Aorta (tissue), 5 donors: ENCODE measurements at regions not wholly inside any gene's neighbourhood (a gene's known extent, or its start where the extent isn't known, plus 50 kb on each side); places are given as distances from the start of the nearest gene placed in this dataset.
"Not testable (repeated sequence)": the region's sequence is repeated elsewhere in the genome, so short reads cannot be mapped to it uniquely, and the experiment has no call there.

Experiments used
- ATAC-seq: fragments of 200-7000 bp; cut with Tn5 transposase; one replicate; pipeline ENCODE4 v1.9.1; 2022; ENCODE audit warnings: moderate library complexity; ENCODE audit not compliant: low FRiP score
- DNase-seq, 2 donors: peaks; one replicate each; pipeline ENCODE4 v3.0.0-alpha.2; 2020
- H3K27ac ChIP-seq, 2 donors: one replicate each; pipeline ENCODE4 v1.5.1; 2013; ENCODE audit warnings: low read length in 2 of 2, mild to moderate bottlenecking in 2 of 2, moderate library complexity in 2 of 2, control low read depth in 1 of 2, inconsistent platforms in 1 of 2, low read depth in 1 of 2
- H3K27me3 ChIP-seq, 2 donors: one replicate each; pipeline ENCODE4 v1.6.1; 2013; ENCODE audit warnings: control low read depth in 1 of 2, low read length in 1 of 2, mild to moderate bottlenecking in 1 of 2, moderate library complexity in 1 of 2; ENCODE audit not compliant: insufficient read depth in 2 of 2, control insufficient read depth in 1 of 2
- H3K36me3 ChIP-seq, 2 donors: one replicate each; pipeline ENCODE4 v1.6.1; 2013; ENCODE audit warnings: control low read depth in 1 of 2, low read length in 1 of 2, mild to moderate bottlenecking in 1 of 2; ENCODE audit not compliant: insufficient read depth in 2 of 2, control insufficient read depth in 1 of 2
- H3K4me1 ChIP-seq, 2 donors: one replicate each; pipeline ENCODE4 v1.6.1; 2013; ENCODE audit warnings: low read length in 2 of 2, control low read depth in 1 of 2, mild to moderate bottlenecking in 1 of 2, moderate library complexity in 1 of 2; ENCODE audit not compliant: insufficient read depth in 2 of 2, control insufficient read depth in 1 of 2
- H3K4me3 ChIP-seq, 2 donors: one replicate each; pipeline ENCODE4 v1.5.1; 2013; ENCODE audit warnings: low read length in 2 of 2, control low read depth in 1 of 2, mild to moderate bottlenecking in 1 of 2
- H3K9me3 ChIP-seq: one replicate; pipeline ENCODE4 v1.6.1; 2013; ENCODE audit warnings: mild to moderate bottlenecking, low read length; ENCODE audit not compliant: control insufficient read depth
- WGBS, 2 donors: extraction: QIAGEN DNeasy Blood & Tissue Kit; methylation state at CpG; one replicate each; pipeline ENCODE4 v1.1.7; 2013; 5-methylcytosine and 5-hydroxymethylcytosine counted together
- intact Hi-C, 2 donors: fragments of 100-400 bp; cut with DNase I; formaldehyde crosslinking; loops; one replicate each; pipeline versions ENCODE4 v1.14.2 to v1.15.0; 2022
- donor health status: healthy with polysubstance abuse.
- donor health status: Bipolar disorder and iron deficiency.
- donor health status: DM: no; HTN: no; CAD: no.
- donor health status: DM: no; HTN: no; CAD: no.
- donor health status: DM: yes; HTN: yes; CAD: no.

GRCh38 chr5:173397516-173397915 lies 69.3 kb upstream of the STC2 start:
- Histone ChIP-seq H3K4me3 (no peak overlapping the region), H3K4me1 (peaks cover 0 to 3% of the 10 kb centered on the region in 2 donors)
- no peak for DNase-seq

GRCh38 chr5:173396311-173396993 lies 68.2 kb upstream of the STC2 start:
- peaks cover 0 to 3% of the 10 kb centered on the region in 2 donors for H3K4me1 ChIP-seq
- intact Hi-C loops = loop anchor here in 1 of 2 donors (10.0 kb wide), 1 partner anchor 178 kb away; no protein-coding TSS in a partner anchor
- no peak for ATAC-seq
- no peaks in the 10 kb centered on the region for H3K27me3 ChIP-seq
- H3K36me3 ChIP-seq = no peaks in the 10 kb centered on the region
- no peak overlapping the region for H3K27ac ChIP-seq
- H3K9me3 ChIP-seq = peaks cover 3% of the 10 kb centered on the region
- H3K4me3 ChIP-seq = no peak overlapping the region
- WGBS, 2 donors = 79 to 81% methylated on average over 14 of the region's 14 CpGs
- DNase-seq = no peak

More at GRCh38 chr5:173397516-173397915, 69.3 kb upstream of the STC2 start:
- WGBS, 2 donors = 84 to 86% methylated on average over 6 of the region's 6 CpGs
- Histone ChIP-seq H3K36me3 (no peaks in the 10 kb centered on the region), H3K27ac (no peak overlapping the region), H3K9me3 (no peaks in the 10 kb centered on the region), H3K27me3 (no peaks in the 10 kb centered on the region)
- intact Hi-C loops = loop anchor here in 1 of 2 donors (10.0 kb wide), 1 partner anchor 177 kb away; no protein-coding TSS in a partner anchor
- no peak for ATAC-seq

GRCh38 chr5:173395933-173396308 lies 67.7 kb upstream of the STC2 start:
- DNase-seq (no peak), ATAC-seq (no peak)
- H3K36me3 ChIP-seq = no peaks in the 10 kb centered on the region
- H3K27me3 ChIP-seq = no peaks in the 10 kb centered on the region
- 77 to 81% methylated on average over 7 of the region's 7 CpGs for WGBS, 2 donors
- peaks cover 3% of the 10 kb centered on the region for H3K9me3 ChIP-seq
- no peak overlapping the region for H3K27ac ChIP-seq
- H3K4me1 ChIP-seq = peaks cover 0 to 3% of the 10 kb centered on the region in 2 donors
- intact Hi-C loops = loop anchor here in 1 of 2 donors (10.0 kb wide), 1 partner anchor 179 kb away; no protein-coding TSS in a partner anchor
- no peak overlapping the region for H3K4me3 ChIP-seq

GRCh38 chr5:173395257-173395932 lies 67.2 kb upstream of the STC2 start:
- Histone ChIP-seq H3K27ac (no peak overlapping the region), H3K36me3 (no peaks in the 10 kb centered on the region), H3K4me1 (peaks cover 0 to 3% of the 10 kb centered on the region in 2 donors), H3K4me3 (no peak overlapping the region), H3K27me3 (no peaks in the 10 kb centered on the region), H3K9me3 (peaks cover 3% of the 10 kb centered on the region)
- ATAC-seq (no peak), DNase-seq (no peak)
- intact Hi-C loops = loop anchor here in 1 of 2 donors (10.0 kb wide), 1 partner anchor 179 kb away; no protein-coding TSS in a partner anchor
- 17 to 25% methylated on average over 6 of the region's 6 CpGs for WGBS, 2 donors

GRCh38 chr5:173394701-173395100 lies 66.5 kb upstream of the STC2 start:
- 64 to 73% methylated on average over 4 of the region's 4 CpGs for WGBS, 2 donors
- Histone ChIP-seq H3K9me3 (peaks cover 3% of the 10 kb centered on the region), H3K27me3 (no peaks in the 10 kb centered on the region), H3K27ac (no peak overlapping the region), H3K36me3 (no peaks in the 10 kb centered on the region), H3K4me3 (no peak overlapping the region), H3K4me1 (peaks cover 0 to 3% of the 10 kb centered on the region in 2 donors)
- intact Hi-C loops = loop anchor here in 1 of 2 donors (10.0 kb wide), 1 partner anchor 180 kb away; no protein-coding TSS in a partner anchor
- ATAC-seq = no peak
- DNase-seq = no peak

- no peak overlapping the region for H3K4me3 ChIP-seq
- peaks cover 3% of the 10 kb centered on the region for H3K9me3 ChIP-seq
- H3K36me3 ChIP-seq = no peaks in the 10 kb centered on the region
- no peak for ATAC-seq
- H3K27ac ChIP-seq = no peak overlapping the region
- DNase-seq = no peak
- intact Hi-C loops = loop anchor here in 1 of 2 donors (10.0 kb wide), 1 partner anchor 183 kb away; no protein-coding TSS in a partner anchor
- H3K27me3 ChIP-seq = no peaks in the 10 kb centered on the region
- peaks cover 0 to 3% of the 10 kb centered on the region in 2 donors for H3K4me1 ChIP-seq
Observed at GRCh38 chr5:173392172-173392571, 64.0 kb upstream of the STC2 start.

GRCh38 chr5:173391031-173391430 lies 62.8 kb upstream of the STC2 start:
- 43 to 59% methylated on average over 7 of the region's 7 CpGs for WGBS, 2 donors
- intact Hi-C loops = loop anchor here in 1 of 2 donors (10.0 kb wide), 1 partner anchor 184 kb away; no protein-coding TSS in a partner anchor
- H3K27ac ChIP-seq = no peak overlapping the region

GRCh38 chr5:173387293-173387692 lies 59.1 kb upstream of the STC2 start:
- ATAC-seq, H3K27ac ChIP-seq, DNase-seq, intact Hi-C loops, H3K4me3 ChIP-seq, H3K9me3 ChIP-seq, H3K27me3 ChIP-seq, H3K4me1 ChIP-seq, H3K36me3 ChIP-seq: not testable (repeated sequence)
- WGBS, 2 donors = 92 to 96% methylated on average over 2 of the region's 2 CpGs

More at GRCh38 chr5:173391031-173391430, 62.8 kb upstream of the STC2 start:
- H3K27me3 ChIP-seq = no peaks in the 10 kb centered on the region
- peaks cover 3% of the 10 kb centered on the region for H3K9me3 ChIP-seq
- H3K4me1 ChIP-seq = peaks cover 0 to 2% of the 10 kb centered on the region in 2 donors
- H3K36me3 ChIP-seq = no peaks in the 10 kb centered on the region
- H3K4me3 ChIP-seq = no peak overlapping the region
- DNase-seq (no peak), ATAC-seq (no peak)
